Neural cell (in vitro differentiated cells): ENCODE measurements at regions not wholly inside any gene's neighbourhood (a gene's known extent, or its start where the extent isn't known, plus 50 kb on each side); places are given as distances from the start of the nearest gene placed in this dataset.

Experiments
- H2AFZ ChIP-seq: fragments of 200-600, 300-800 bp; sonication (generic), shearing (Covaris generic); 2 replicates; pipeline ENCODE4 v1.6.0; 2014; ENCODE audit warnings: low read depth, mild to moderate bottlenecking, antibody characterized with exemption, low read length, moderate library complexity
- H3F3A ChIP-seq: fragments of 200-600 bp; shearing (Covaris generic); 2 replicates; pipeline ENCODE4 v1.6.1; 2016; ENCODE audit warnings: mild to moderate bottlenecking, moderate library complexity, mixed read lengths, antibody characterized with exemption, low read length; ENCODE audit not compliant: insufficient read depth, poor library complexity, severe bottlenecking
- H3K27ac ChIP-seq: fragments of 200-600, 300-800 bp; sonication (generic), shearing (Covaris generic); 2 replicates; pipeline ENCODE4 v1.5.1; 2014; ENCODE audit warnings: mild to moderate bottlenecking, low read length, moderate library complexity
- H3K27me3 ChIP-seq: fragments of 300-800, 200-600 bp; sonication (generic), shearing (Covaris generic); 2 replicates; pipeline ENCODE4 v1.6.0; 2014; ENCODE audit warnings: mild to moderate bottlenecking, low read depth, low read length, moderate library complexity; ENCODE audit not compliant: insufficient read depth
- H3K36me3 ChIP-seq: fragments of 300-800, 200-600 bp; sonication (generic), shearing (Covaris generic); 2 replicates; pipeline ENCODE4 v1.5.1; 2014; ENCODE audit warnings: mild to moderate bottlenecking, antibody characterized with exemption, low read length, moderate library complexity; ENCODE audit not compliant: insufficient read depth
- H3K4me2 ChIP-seq: fragments of 300-800, 200-600 bp; sonication (generic), shearing (Covaris generic); 2 replicates; pipeline ENCODE4 v1.6.0; 2014; ENCODE audit warnings: mild to moderate bottlenecking, low read length
- H3K4me3 ChIP-seq: fragments of 300-800, 200-600 bp; sonication (generic), shearing (Covaris generic); 2 replicates; pipeline ENCODE4 v1.5.1; 2014; ENCODE audit warnings: mild to moderate bottlenecking, low read length, moderate library complexity
- H3K79me2 ChIP-seq: fragments of 200-600 bp; shearing (Covaris generic); replicated peaks from 2 replicates; pipeline ENCODE4 v1.6.0; 2014; ENCODE audit warnings: mild to moderate bottlenecking, low read length, moderate library complexity; ENCODE audit not compliant: insufficient read depth
- H3K9ac ChIP-seq: fragments of 300-800, 200-600 bp; sonication (generic), shearing (Covaris generic); 2 replicates; pipeline ENCODE4 v1.6.1; 2016; ENCODE audit warnings: mild to moderate bottlenecking, low read length, mixed read lengths
- H3K9me2 ChIP-seq: fragments of 200-600 bp; shearing (Covaris generic); 2 replicates; pipeline ENCODE4 v1.6.1; 2016; ENCODE audit warnings: mild to moderate bottlenecking, low read length, mixed read lengths; ENCODE audit not compliant: insufficient read depth
- H3K9me3 ChIP-seq: fragments of 200-600, 300-800 bp; sonication (generic), shearing (Covaris generic); 2 replicates; pipeline ENCODE4 v1.6.1; 2016; ENCODE audit warnings: mild to moderate bottlenecking, mixed run types, low read length, moderate library complexity, mixed read lengths
- H4K20me1 ChIP-seq: fragments of 200-600 bp; shearing (Covaris generic); 2 replicates; pipeline ENCODE4 v1.6.1; 2016; ENCODE audit warnings: mild to moderate bottlenecking, mixed run types; ENCODE audit not compliant: insufficient read depth
- CTCF ChIP-seq: fragments of 450-650 bp; IDR thresholded peaks from 2 replicates; pipeline ENCODE4 v1.5.1; 2014; ENCODE audit warnings: antibody characterized with exemption, mild to moderate bottlenecking, moderate library complexity; ENCODE audit not compliant: poor library complexity, severe bottlenecking
- EP300 ChIP-seq: fragments of 450-650 bp; conservative IDR thresholded peaks from 2 replicates; pipeline ENCODE4 v1.6.1; 2014; ENCODE audit warnings: antibody characterized with exemption, mild to moderate bottlenecking, moderate library complexity; ENCODE audit not compliant: poor library complexity, severe bottlenecking
- EZH2 ChIP-seq: fragments of 200-600, 300-800 bp; shearing (Covaris generic), sonication (generic); IDR thresholded peaks from 2 replicates; pipeline ENCODE4 v1.6.1; 2014; ENCODE audit warnings: antibody characterized with exemption, low read length, borderline replicate concordance, mild to moderate bottlenecking; ENCODE audit not compliant: insufficient read depth, poor library complexity, severe bottlenecking
- MXI1 ChIP-seq: fragments of 450-650 bp; conservative IDR thresholded peaks from 2 replicates; pipeline ENCODE4 v1.6.1; 2014; ENCODE audit warnings: antibody characterized with exemption, mild to moderate bottlenecking; ENCODE audit not compliant: poor library complexity, severe bottlenecking
- POLR2AphosphoS5 ChIP-seq: IDR thresholded peaks from 2 replicates; pipeline ENCODE4 v1.6.1; 2012
- RAD21 ChIP-seq: fragments of 450-650 bp; conservative IDR thresholded peaks from 2 replicates; pipeline ENCODE4 v1.6.1; 2014; ENCODE audit warnings: antibody characterized with exemption, mild to moderate bottlenecking, moderate library complexity
- REST ChIP-seq: IDR thresholded peaks from 2 replicates; pipeline ENCODE4 v1.6.1; 2012; ENCODE audit warnings: borderline replicate concordance
- SMC3 ChIP-seq: fragments of 450-650 bp; conservative IDR thresholded peaks from 2 replicates; pipeline ENCODE4 v1.6.1; 2014; ENCODE audit warnings: antibody characterized with exemption, mild to moderate bottlenecking, moderate library complexity; ENCODE audit not compliant: poor library complexity
- TAF1 ChIP-seq: IDR thresholded peaks from 2 replicates; pipeline ENCODE4 v1.6.1; 2012; ENCODE audit warnings: low read depth

- no peaks in the 10 kb centered on the region for H3K9me3 ChIP-seq
- H3K27me3 ChIP-seq, result no peaks in the 10 kb centered on the region
- H3K79me2 ChIP-seq, result no peaks in the 10 kb centered on the region
- TF ChIP-seq SMC3 (no peak), MXI1 (no peak), TAF1 (no peak)
- no peak overlapping the region for H3K27ac ChIP-seq
- H4K20me1 ChIP-seq, result no peaks in the 10 kb centered on the region
- no peak overlapping the region for H2AFZ ChIP-seq
- H3K4me2 ChIP-seq, result no peak overlapping the region
- H3F3A ChIP-seq, result no peaks in the 10 kb centered on the region
- H3K9ac ChIP-seq, result no peak overlapping the region
- no peaks in the 10 kb centered on the region for H3K36me3 ChIP-seq
- no peak overlapping the region for H3K4me3 ChIP-seq
- H3K9me2 ChIP-seq, result no peaks in the 10 kb centered on the region
These were observed 264.6 kb upstream of the HAND2 start for GRCh38 chr4:173794662-173795061.

GRCh38 chr4:173793937-173794510 lies 264.0 kb upstream of the HAND2 start:
- Histone ChIP-seq H3K9me2 (no peaks in the 10 kb centered on the region), H3K27ac (no peak overlapping the region), H3K4me3 (no peak overlapping the region), H2AFZ (no peak overlapping the region), H3F3A (no peaks in the 10 kb centered on the region), H4K20me1 (no peaks in the 10 kb centered on the region), H3K4me2 (no peak overlapping the region), H3K9ac (no peak overlapping the region), H3K27me3 (no peaks in the 10 kb centered on the region), H3K9me3 (no peaks in the 10 kb centered on the region), H3K36me3 (no peaks in the 10 kb centered on the region), H3K79me2 (no peaks in the 10 kb centered on the region)
- TF ChIP-seq TAF1, result no peak
- no peak for TF ChIP-seq EP300
- no peak for TF ChIP-seq RAD21
- no peak for TF ChIP-seq CTCF
- TF ChIP-seq SMC3, result no peak
- no peak for TF ChIP-seq EZH2
- no peak for TF ChIP-seq MXI1
- no peak for TF ChIP-seq POLR2AphosphoS5
- TF ChIP-seq REST, result no peak

DNA sequence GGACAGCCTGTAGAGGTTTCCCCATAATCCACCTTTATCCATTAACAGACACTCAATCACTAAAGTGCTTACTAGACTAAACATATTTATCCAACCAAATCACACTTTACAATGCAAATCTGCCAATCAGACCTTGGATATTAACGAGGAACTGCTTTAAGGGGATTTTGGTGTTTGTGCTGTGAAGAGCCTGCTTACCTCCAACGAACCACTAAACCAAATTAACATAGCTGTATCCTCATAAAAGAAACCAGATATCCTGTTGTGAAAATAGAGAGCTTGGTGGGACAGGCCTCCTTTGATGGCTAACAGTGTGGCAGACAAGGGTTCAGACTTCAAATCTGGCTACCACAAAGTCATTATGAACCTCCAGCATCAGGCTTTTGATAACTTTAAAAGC lies 252.6 kb upstream of the HAND2 start:
- Histone ChIP-seq H3K4me2 (no peak overlapping the region), H3K9me3 (no peaks in the 10 kb centered on the region), H3K9ac (no peak overlapping the region), H4K20me1 (no peaks in the 10 kb centered on the region), H2AFZ (no peak overlapping the region), H3K79me2 (no peaks in the 10 kb centered on the region), H3K4me3 (no peak overlapping the region), H3K27ac (no peak overlapping the region), H3F3A (no peaks in the 10 kb centered on the region), H3K9me2 (no peaks in the 10 kb centered on the region), H3K27me3 (no peaks in the 10 kb centered on the region), H3K36me3 (no peaks in the 10 kb centered on the region)
- TF ChIP-seq POLR2AphosphoS5 (no peak), SMC3 (no peak), EP300 (no peak), MXI1 (no peak), RAD21 (no peak), EZH2 (no peak), CTCF (no peak), REST (no peak), TAF1 (no peak)
